ENCODE measurements at regions not wholly inside any gene's neighbourhood (a gene's known extent, or its start where the extent isn't known, plus 50 kb on each side); places are given as distances from the start of the nearest gene placed in this dataset.
A peak's percentile ranks its signal among the peaks of the same experiment; 100 is the strongest.
"Not testable (repeated sequence)": the region's sequence is repeated elsewhere in the genome, so short reads cannot be mapped to it uniquely, and the experiment has no call there.

DNA sequence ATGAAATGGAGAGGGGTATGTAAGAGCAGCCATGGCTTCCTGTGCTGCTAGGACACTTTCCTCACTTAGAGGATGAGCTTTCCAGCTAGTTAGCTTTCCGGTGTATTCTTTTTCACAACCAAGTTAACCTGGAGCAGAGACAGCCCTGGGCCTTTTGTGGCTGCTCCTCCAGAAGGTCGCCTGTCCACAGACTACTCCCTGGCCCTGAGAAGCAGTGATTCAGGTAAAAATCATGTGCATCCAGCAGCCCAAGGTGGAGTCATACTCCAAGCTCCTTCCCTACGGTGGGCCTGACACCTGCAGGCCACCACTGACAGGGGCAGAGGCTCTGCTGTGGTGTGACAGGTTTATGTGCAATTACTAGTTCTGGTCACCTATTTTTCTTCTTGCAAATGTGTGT, 187.2 kb downstream of the ANKRD30B start:
- no peak for DNase-seq (ENCODE audit: low read depth in 4 of 4, low spot score in 3 of 4)

DNA sequence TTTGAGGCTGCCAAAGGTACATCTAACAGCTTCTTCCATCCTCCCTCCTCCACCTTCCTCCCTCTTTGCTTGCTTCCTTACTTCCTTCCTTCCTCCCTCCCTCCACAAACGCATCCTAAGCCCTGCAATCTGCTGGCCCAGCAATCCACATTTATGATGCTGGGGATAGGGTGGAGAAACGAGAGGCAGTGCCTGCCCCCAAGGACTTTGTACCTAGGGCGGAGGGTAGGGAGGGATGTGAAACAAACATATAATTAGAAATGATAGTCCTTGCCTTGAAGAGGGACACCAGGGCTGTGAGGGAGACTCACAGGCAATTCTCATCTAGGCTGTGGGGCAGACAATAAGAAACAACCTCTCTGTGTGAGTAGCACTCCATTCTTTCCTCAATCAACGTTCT, 188.3 kb downstream of the ANKRD30B start:
- DNase-seq (ENCODE audit: low read depth in 4 of 4, low spot score in 3 of 4): no peak

DNA sequence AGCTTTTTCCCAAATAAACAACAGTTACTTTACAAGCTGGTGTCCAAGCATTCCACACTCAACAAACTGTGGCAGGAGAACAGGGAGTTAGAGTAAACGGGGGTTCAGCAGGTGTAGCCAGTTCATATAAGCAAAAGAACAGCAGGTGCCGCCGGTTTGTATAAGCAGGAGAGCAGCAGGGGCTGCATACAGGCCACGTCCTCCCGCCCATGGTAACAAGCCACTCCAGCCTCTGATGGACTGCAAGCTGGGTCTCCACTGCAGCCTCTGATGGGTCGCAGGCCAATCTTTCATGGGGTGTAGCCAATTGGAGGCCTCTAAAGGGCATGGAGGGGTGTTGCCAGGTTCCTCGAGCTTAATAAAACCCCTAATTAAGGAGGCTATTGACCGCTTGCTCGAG, 189.3 kb downstream of the ANKRD30B start:
- DNase-seq (ENCODE audit: low read depth in 4 of 4, low spot score in 3 of 4): no peak

DNA sequence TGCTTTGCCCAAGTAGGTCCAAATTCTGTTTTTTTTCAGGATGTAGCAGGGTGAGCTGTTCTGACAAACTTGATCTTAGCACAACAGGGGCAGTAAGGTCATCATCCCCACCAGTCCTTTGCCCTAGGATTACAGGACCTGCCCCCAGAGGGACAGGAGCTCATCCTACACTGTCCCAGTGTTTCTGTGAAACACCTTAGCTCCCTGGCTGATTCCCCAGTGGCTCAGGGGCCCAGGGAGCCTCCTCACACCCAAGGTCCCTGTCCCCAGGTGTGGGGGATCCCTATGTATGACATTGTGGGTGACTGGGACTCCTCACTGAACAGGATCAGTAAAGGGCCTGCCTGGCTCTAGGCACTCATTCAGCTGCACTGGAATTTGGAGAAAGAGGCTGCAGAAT, 191.2 kb downstream of the ANKRD30B start:
- DNase-seq (ENCODE audit: low read depth in 4 of 4, low spot score in 3 of 4): no peak

DNA sequence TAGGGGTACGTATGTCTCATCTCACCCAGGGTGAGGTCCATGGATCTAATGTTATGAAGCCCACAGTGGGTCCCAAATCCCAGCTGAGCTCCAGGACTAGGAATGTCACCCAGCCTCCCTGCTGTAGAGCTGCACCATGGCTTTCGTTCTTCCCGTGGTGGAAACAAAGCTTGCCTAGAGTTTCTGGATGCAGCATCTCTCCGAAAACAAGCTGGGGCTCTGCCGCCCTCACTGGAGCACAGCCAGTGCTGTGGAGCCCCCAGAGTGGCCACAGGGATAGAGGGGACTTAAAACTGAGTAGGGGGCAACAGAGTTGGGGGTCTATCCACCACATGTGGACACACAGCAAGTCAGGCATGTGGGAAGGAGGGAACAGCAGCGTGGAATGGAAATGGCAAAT, 192.1 kb downstream of the ANKRD30B start:
- not testable (repeated sequence) for DNase-seq (ENCODE audit: low read depth in 4 of 4, low spot score in 3 of 4)

DNA sequence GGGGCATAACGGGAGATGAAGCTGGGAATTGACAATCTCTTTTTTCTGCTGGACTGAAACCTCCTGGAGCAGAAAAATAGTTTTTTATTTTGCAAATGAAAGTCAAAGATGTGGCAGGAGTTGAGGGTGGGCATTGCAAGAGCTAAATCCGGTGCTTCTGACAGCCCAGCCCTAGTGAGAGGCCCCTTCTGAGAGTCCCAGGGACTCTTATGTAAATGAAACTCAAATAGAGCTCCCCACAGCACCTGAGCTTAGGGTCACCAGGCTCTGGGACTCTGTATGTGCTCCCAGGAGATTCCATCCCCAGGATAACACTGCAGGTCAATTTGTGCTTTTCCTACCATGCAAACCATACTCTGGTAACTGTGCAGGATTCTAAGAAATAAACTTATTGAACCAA, 192.8 kb downstream of the ANKRD30B start:
- no peak for DNase-seq (ENCODE audit: low read depth in 4 of 4, low spot score in 3 of 4)

DNA sequence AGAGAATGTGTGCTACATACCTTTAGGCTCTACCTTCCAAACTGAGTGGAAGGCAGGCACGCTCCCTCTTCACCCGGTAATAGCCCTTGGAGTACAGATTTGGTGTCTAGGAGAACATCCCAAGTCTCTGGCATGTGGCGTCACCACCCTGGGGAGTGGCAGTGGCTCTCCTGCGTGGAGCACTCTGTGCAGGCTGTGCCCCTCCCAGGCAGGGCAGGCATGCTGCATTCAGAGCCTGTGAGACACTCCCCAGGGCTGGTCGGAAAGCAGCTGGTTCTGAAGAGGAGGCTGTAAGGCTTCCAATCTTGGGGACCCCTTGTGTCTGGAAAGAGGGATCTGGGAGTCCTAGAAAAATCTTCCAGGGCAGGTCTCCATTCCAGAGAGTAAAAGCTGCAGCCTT, 193.3 kb downstream of the ANKRD30B start:
- no peak for DNase-seq (ENCODE audit: low read depth in 4 of 4, low spot score in 3 of 4)

DNA sequence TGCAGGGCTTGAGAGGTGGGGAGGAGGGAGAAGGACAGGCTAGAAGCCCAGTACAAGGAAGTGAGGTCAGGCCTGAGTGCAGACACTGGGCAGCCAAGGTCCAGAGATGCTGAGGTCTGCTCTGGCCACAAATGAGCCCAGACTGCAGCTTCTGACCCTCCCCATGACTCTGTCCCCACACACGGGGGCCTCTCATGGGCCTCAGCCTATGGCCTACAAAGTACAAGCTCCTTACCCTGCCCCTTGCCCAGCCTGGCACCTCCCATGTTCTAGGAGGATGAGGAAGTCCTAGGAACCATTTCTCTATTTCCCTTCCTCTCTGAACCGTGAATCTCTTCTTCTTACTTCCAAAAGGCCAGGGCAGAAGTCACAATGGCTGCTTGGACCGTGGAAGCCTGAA, 193.8 kb downstream of the ANKRD30B start:
- no peak for DNase-seq (ENCODE audit: low read depth in 4 of 4, low spot score in 3 of 4)

DNA sequence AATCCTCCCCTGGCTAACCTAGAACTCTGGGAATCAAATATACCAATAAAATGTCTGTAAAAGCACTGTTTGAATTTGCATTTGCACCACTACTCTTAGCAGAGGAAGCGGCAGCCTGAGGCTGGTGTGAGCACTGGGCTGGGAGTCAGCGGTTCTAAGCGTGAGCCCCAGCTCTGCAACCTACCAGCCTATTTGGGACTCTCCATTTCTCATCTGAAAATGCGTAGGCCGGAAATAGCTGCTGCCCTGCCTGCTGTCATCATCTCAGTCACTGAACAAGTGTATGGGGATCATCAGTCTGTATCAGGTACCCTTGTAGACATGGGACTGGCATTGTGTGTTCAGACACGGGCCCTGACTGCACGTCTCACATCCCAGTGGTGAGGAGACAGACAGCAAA, 194.3 kb downstream of the ANKRD30B start:
- DNase-seq (ENCODE audit: low read depth in 4 of 4, low spot score in 3 of 4): no peak

DNA sequence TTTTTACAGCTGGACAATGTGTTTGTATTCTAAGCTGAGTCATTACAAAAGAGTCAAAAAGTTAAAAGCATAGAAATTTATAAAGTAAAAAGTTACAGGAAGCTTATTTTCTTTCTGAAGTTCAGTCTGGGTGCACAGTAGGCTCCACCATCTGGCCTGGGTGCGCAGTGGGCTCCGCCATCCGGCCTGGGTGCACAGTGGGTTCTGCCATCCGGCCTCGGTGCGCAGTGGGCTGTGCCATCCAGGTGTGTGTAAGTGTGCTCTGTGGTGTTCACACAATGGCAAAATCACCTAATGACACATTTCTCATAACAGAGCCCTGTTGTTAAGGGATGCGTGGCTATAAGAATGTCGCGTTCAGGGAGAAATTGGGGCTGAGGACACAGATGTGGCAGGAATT, 195.5 kb downstream of the ANKRD30B start:
- no peak for DNase-seq (ENCODE audit: low read depth in 4 of 4, low spot score in 3 of 4)

DNA sequence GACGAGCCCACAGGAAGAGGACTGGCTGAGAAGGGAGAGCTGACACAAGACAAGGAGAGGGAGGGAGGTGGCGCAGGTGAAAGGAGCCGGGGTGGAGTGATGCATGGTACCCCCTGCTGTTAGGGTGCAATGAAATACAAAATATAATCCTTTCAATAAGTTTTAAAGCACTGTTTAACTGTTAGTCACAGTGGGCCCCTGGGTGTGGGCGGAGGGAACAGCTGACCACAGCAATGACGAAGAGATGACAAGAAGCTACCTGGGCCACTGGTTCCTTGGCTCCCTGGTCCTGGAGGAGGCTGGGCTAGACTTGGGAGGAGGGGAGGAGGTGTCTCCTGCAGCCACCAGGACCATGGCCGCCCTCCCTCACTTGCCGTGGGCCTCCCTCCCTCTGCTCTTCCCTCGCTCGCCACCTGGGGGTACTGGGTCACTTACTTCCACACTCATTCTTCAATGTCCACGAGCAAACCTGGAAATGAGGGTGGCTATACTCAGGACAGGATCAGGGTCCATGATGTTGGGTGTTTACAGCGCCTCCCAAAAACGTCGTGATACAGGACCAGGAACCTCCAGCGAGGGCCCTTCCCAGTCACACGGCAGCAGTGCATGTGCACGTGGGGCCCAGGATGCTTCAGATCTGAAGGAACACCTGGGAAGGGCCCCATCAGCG, 196.1 kb downstream of the ANKRD30B start:
- DNase-seq (ENCODE audit: low read depth in 4 of 4, low spot score in 3 of 4): no peak

DNA sequence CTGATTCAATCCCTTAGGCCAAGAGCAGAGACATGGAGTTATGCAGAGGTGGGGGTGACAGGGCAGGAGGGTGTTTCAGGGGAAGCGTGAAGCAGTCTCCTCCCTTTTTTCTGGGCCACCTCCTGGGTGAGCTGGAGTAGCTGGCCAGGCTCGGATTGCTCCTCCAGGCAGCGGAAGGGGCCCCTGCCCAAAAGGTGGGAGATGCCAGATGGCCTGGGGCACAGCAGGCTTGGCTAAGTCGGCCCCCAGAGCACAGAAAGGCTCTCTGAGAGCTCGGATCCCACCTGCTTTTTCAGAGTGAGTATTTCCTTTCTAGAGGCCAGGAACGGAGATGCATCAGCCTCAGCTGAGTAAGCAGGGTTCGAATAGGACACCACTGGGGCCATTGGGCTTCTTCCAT, 196.9 kb downstream of the ANKRD30B start:
- DNase-seq (ENCODE audit: low read depth in 4 of 4, low spot score in 3 of 4): no peak

DNA sequence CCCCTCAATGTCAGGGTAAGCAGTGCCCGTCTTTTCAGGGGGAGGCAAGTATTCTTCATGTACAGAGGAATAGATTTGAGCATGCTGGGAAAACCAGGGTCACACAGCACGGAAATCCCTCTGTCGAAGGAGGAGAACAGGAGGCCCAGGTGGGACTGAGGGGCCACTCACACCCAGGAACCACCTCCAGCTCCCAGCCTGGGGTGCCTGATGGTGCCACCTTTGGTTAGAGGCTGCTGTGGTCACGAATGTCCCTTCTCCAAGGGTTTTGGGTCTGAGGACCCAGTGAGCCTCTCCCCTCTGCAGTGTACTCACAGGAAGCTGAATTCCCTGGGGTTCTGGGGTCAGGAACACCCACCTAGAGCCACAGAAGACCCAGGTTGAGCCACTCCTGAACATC, 197.3 kb downstream of the ANKRD30B start:
- DNase-seq (ENCODE audit: low read depth in 4 of 4, low spot score in 3 of 4): no peak

DNA sequence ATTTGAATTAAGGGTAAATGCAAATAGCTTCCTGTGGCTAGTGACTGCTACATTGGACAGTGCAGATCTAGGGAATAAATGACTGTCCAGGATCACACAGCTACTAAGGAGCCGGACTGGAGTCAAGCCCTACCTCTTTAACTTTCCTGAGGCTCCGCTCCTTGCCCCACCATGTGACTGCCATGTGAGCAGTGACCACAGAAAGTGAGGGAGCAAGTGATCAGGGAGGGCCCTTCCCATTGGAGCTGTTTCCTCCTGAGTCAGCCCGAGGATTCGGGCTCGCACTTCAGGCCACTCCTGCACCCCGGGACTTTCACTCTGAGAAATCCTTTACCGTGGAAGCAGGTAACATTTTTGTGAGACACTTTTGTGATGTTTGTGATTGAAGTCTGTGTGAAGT, 198.0 kb downstream of the ANKRD30B start:
- DNase-seq (ENCODE audit: low read depth in 4 of 4, low spot score in 3 of 4): no peak

DNA sequence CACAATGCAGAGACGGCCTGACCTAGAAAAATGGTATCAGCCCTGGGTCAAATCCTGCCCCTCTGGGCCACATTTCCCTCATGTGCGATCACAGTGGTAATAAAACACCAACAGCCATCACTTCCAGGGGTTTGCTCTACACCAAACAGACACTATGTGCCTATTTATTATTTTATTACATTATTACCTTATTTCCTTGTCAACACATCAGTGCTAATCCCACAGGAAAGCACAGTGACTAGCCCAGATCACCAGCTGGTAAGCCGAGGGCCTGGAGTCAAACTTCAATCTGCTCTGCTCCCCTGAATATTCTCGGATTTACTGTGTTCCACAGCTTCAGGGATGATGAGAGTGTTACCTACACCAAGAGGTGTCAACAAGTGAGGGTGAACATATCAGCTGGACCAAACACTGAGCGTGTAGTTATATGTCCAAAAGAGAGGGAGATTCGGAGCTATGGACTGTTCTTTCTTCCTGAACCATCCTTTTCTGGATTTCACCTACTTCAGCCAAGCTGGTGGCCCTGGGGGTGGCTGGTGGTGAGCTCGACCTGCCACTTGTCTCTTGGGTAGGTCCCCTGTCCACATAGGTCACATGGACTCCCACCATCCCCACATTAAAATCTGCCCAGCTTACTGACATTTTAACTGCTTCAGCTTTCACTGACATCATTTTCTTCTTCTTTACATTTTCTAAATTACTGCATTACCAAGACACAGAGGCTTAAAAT, 198.9 kb downstream of the ANKRD30B start:
- DNase-seq (ENCODE audit: low read depth in 4 of 4, low spot score in 3 of 4): not testable (repeated sequence)

DNA sequence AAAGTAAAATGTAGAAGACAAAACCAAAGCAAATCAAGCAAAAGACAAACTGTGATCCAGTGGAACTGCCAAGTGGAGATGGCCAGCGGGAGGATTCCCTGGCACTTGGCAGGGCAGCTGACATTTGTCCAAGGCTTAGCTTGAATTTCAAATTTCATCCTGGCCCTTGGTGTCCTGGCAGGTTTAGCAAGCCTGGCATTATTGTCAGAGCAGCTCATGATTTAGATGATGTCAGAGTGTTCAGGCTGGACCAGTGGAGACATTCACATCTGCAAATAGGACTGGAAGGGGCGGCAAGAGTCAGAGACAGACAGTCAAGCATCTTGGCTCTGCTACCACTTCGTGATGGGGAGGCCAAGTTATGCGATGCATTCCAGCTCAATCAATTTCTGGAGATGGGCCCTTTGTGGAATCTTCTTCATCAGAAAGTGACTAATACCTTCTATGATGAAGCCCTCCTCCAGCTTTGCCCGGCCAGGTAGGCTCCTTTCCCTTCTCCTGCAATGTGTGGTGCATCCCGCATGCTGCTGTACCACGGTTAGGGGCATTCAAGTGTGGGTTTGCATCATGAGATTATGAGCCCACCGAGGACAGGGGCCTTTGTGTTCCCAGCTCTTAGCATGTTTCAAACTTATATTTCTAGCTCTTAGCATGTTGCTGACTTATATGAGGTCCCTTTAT, 199.7 kb downstream of the ANKRD30B start:
- no peak for DNase-seq (ENCODE audit: low read depth in 4 of 4, low spot score in 3 of 4)

DNA sequence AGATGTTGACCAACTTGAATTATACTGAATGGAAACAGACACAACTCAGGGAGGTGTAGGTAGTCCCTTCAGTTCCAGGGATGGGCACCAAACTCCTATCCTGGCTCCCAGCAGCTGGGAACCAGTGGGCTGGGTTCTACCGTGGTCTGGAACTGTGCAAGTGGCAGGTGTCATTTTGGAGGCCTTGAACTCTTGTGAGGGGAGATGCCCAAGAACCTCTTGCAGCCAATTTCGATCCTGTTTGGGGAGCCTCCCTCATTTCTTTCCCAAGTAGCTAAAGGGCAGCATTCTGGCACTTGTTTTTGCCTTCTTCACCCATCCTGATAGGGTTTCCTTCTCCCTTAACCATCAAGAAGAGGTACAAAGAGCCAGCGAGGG, 200.2 kb downstream of the ANKRD30B start:
- DNase-seq (ENCODE audit: low read depth in 4 of 4, low spot score in 3 of 4): no peak

DNA sequence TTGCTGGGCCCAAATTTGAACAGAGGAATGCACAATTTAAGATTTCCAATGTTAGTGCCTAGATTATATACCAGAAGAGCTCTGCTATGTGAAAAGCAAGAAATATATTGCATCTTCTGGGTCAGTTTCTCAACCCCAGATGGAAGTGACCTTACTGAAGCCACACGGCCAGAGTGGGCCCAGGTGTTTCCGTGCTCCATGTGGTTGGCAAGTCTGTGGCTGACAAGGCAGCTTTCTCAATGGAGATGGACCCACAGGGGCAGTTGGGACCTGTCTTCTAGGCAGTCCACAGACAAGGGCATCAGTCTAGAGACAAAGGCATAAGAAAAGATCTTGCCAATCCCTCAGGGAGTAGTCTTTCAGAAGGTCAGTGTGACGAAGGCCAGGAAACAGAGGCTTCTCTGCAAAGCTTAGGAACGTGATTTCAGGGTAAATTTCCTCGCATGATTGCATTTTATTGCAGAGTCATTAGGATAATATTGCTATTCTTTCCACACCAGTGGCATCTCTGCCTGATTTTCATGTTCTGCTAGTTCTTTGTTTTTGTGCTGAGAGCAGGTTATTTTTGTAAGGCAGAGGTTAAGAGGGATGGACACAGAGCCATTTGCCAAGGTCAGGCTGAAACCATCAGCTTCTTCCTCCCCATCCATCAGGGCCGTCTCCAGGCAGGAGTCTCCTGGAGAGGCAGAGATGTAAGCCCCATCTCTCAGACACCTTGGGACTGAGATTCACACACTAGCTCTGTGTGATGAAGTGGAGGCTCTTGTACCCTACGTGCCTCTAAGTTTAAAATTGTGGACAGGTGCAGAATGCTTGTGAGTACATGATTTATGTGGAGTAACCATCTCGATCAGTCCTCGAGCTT, 202.1 kb downstream of the ANKRD30B start:
- peak in 1 of 4 donors; percentile 7 for DNase-seq (ENCODE audit: low read depth in 4 of 4, low spot score in 3 of 4)

DNA sequence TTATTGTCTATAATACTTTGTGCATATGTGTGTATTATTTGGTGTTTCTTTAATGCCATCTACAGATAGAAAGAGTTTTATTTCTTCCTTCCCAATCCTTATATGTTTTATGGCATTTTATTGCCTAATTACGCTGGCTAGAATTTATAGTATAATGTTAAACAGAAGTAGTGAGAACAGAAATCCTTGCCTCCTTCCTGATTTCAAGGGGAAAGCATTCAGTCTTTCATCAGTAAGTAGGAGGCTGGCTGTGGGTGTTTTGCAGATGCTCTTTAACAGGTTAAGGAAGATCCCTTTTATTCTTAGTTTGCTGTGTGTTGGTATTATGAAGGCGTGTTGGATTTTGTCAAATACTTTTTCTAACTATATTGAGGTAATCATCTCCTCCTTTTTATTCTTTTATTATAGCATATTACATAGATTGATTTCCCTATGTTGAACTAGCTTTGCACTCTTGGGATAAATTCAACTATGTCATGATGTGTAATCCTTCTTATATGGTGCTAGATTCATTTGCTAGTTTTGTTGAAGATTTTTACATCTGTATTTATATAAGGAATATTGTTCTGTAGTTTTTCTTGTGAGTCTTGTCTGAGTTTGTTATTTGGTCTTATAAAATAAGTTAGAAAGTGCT, 204.6 kb downstream of the ANKRD30B start:
- not testable (repeated sequence) for DNase-seq (ENCODE audit: low read depth in 4 of 4, low spot score in 3 of 4)

DNA sequence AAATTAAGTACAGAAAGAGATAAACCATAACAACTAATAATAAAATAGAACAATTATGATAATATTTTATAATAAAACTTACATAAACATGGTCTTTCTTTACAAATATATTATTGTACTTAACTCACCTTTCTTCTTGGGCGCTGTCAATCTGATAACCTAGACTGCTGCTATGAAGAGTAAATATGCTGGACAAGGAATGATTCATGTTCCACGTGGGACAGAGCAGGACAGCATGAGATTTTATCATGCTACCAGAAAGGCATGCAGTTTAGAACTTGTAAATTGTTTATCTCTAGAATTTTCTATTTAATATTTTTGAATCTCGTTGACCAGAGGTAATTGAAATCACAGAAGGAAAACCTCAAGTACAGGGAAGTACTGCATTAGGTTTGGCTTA, 210.7 kb downstream of the ANKRD30B start:
- no peak for DNase-seq (ENCODE audit: low read depth in 4 of 4, low spot score in 3 of 4)

DNA sequence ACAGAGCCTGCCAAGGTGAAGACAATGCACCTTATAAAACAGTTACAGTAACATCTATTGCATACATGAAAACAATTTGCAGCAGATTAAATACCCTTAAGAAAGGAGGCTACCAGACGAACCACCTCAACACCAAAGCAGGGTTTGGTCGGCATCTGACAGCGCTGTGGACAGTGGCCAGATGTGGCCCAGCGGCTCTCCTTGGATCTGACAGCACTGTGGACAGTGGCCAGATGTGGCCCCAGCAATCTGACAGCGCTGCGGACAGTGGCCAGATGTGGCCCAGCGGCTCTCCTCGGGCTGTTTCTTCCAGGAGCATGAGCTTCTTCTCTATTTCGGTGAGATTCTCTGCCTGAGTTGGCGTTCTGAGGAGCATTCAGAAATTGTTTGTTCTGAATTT, 211.6 kb downstream of the ANKRD30B start:
- no peak for DNase-seq (ENCODE audit: low read depth in 4 of 4, low spot score in 3 of 4)
